HG02852 (cell line): ENCODE measurements at regions not wholly inside any gene's neighbourhood (a gene's known extent, or its start where the extent isn't known, plus 50 kb on each side); places are given as distances from the start of the nearest gene placed in this dataset.

Source experiments
- ATAC-seq: cut with Tn5 transposase; IDR thresholded peaks from one replicate; pipeline ENCODE4 v1.9.1; 2021; ENCODE audit warnings: mild to moderate bottlenecking, moderate library complexity; ENCODE audit not compliant: unreplicated experiment

GRCh38 chr14:50036637-50037036 lies 79.7 kb downstream of the VCPKMT start:
- ATAC-seq: no peak

DNA sequence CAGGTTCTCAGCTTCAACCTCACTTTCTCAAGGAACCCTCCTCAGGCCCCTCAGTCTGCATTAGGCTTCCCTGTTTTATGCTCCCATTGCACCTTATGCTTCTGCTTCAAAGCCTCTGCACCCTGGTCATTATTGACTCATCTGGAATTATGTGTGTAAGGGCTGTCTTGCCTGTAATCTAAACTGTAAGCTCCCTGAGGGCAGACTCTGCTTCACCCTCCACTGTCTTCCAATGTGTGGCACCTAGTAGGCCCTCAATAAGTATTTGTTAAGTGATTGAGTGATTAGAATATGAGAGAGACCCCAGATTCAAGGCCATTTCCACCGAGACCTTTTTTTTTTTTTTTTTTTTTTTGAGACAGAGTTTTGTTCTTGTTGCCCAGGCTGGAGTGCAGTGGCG lies 79.1 kb downstream of the VCPKMT start:
- no peak for ATAC-seq

DNA sequence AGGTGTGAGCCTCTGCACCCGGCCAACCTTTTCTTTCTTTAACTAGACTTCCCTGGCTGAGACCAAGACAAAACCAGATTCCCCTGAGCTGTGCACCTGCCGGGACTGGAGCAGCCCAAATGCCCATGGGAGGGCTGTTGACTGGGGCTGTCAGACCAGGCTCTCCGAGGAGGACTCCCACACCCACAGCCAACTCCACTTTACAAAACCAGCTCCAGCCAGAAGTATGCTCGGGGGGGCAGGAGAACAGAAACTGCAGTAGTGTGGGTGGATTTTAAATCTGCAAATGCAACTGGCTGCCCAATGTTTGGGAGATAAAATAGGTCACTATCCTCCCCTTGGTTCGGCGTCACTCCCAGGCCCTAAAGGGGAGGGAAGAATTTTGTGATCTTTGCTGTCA lies 78.5 kb downstream of the VCPKMT start:
- no peak for ATAC-seq

GRCh38 chr14:50038398-50039119 lies 77.8 kb downstream of the VCPKMT start:
- ATAC-seq: peak; percentile 81

DNA sequence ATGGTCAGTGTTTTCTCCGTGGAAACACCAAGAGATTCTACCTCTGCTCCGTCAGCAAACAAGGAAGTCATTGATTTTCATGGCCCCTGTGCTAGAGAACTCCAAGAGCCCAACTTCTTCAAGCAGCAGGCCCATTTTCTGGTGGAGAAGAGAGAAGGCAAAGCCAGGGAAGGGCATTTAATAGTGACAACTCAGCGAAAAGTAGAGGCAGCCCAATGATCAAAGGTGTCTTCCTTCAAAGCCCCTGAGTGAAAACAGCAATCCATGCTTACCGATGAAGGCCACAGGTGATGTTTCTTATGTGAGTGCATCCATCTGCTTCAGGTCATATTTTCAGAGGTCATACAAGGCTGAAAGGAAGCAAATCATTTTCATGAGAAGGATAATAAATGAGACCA lies 77.3 kb downstream of the VCPKMT start:
- ATAC-seq: no peak

DNA sequence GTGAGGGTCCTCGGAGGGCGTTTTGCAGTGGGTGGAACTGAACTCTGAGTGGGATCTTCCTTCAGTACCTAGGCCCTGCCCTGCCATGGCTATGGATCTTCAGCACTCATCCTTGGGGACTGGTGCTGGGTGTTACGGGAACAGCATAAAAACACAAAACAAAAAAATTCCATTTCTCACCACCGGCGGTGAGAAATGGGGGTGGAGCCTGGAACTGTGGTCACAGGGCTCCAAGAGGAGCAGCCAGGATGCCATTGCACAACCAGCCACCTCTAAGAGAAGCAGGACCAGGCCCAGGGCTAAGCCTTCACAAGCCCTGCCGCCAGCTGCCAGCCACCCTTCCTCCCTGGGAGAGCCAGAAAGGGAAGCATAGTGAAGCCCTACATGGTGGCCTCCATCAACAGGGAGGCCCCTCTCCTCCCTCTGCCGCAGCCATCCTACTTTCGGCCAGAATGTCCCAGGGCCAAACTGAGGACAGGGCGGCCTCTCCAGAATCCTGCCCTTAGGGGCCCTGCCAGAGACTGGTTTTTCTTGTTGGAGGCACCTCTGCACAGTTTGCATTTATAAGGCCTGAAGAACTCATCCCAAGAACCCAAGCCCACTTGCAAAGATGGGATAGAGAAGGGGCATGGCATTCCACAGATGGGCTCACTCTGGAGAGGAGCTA lies 76.5 kb downstream of the VCPKMT start:
- no peak for ATAC-seq

DNA sequence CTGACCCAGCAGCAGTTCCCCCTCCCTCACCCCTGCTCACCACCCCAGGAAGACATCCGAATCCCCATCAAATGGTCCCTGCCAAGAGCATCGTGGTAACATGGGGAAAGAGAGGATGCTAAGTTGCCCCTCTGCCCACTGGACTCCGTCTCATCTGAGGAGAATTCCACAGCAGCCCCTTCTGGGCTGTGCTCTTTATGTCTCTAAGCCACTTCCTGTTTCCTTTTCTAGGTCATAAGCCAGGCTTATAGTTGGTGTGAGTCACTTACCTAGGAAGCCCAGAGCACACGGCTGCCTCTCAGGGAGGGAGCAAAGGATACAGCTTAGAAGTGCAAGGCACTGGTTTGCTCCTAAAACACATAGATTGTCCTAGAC lies 76.0 kb downstream of the VCPKMT start:
- no peak for ATAC-seq

- ATAC-seq: no peak
Observed at GRCh38 chr14:50040895-50041465, 75.4 kb downstream of the VCPKMT start.

GRCh38 chr14:50041980-50042379 lies 74.4 kb downstream of the VCPKMT start:
- ATAC-seq: no peak

DNA sequence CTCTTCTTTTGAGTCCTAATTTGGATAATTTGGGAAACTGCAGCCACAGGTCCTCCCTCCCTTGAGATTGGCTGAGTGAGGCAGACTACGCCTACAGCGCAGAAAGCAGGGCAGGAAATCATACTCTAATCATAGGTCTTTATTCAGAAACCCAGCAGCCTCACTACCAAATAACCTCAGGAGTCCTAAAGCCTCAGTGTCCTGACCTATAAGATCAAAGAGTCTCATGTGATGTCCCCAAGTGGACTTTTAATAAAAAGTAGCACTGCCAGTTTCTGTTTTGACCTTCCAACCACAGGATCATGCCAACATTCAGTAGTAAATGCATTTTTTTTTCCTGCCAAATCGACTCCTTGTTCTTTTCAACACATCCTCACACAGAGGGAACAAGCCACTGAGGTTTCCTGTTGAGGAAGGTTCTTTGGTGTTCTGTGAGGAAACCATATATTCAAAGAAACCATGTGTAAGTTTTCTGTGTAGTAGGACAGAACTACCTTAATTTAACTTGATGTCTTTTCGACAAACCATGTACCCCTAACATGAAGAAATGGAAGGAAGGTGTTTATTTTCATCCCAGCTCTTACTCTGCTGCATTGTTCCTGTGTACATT lies 72.2 kb downstream of the VCPKMT start:
- ATAC-seq: no peak

DNA sequence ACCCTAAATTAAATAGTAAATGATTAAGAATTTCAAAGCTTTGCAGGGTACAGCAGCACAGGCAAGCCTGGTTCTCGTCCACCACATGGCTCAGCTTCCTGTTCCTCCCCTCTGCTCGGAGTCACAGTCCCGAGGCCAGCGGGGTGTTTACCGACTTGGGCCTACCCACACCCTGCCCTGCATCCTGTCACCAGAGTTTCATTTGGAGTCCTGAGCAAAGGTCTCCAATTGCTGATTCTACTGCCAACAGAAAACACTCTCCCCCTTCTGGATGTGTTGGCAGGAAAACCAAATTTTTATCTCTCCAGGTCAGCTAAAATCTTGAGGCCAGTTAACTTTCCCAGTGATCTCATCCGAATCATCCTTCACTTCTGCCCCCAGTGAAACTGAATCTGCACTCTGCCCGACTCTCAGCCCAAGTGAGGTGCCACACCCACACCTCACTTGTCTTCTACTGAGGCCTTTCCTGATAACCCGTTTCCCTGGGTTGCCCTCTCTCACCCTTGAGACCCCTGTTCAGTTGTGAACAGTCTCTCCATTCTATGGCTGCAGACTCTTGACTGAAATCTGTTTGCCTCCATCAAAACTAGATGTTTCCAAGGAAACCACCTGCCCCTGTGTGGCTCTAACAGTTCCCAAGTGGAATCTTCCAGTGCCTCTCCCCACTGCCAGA lies 71.2 kb downstream of the VCPKMT start:
- ATAC-seq: peak; percentile 70

DNA sequence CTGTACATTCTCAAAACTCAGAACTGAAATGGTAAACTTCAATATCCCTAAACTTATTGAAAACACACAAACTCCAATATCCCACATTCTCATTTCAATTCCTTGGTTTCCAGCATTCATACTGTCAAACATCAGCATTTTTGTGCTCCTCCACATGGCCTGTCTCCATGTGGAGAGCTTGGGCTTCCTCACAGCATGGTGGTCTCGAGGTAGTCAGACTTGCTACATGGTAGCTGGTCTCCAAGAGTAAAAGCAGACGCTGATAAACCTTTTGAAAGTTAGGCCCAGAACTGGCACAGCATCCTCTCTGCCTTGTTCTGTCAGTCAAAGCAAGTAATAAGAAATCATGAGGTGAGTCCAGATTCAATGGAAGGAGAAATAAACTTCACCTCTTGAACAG lies 70.5 kb downstream of the VCPKMT start:
- no peak for ATAC-seq

DNA sequence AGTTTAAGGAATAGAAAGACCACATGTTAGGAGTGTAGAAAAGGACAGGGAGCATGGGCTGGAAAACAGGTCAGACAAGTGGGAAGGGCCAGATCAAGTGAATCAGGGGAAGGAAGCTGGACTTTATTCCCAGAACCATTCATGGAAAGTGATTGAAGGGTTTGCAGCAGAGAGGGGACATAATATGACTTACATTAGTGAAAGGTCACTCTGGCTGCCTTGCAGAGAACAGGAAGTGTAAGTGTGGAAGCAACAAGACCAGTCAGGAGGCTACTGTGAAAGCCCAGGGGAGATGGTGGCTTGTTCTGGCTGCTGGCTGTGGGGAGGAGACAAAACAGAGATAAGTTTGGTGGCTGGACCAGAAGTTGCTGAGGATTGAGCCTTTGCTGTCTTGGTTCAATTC lies 69.1 kb downstream of the VCPKMT start:
- peak; percentile 61 for ATAC-seq

- ATAC-seq: no peak
Observed at GRCh38 chr14:50049093-50049492, 67.3 kb downstream of the VCPKMT start.

DNA sequence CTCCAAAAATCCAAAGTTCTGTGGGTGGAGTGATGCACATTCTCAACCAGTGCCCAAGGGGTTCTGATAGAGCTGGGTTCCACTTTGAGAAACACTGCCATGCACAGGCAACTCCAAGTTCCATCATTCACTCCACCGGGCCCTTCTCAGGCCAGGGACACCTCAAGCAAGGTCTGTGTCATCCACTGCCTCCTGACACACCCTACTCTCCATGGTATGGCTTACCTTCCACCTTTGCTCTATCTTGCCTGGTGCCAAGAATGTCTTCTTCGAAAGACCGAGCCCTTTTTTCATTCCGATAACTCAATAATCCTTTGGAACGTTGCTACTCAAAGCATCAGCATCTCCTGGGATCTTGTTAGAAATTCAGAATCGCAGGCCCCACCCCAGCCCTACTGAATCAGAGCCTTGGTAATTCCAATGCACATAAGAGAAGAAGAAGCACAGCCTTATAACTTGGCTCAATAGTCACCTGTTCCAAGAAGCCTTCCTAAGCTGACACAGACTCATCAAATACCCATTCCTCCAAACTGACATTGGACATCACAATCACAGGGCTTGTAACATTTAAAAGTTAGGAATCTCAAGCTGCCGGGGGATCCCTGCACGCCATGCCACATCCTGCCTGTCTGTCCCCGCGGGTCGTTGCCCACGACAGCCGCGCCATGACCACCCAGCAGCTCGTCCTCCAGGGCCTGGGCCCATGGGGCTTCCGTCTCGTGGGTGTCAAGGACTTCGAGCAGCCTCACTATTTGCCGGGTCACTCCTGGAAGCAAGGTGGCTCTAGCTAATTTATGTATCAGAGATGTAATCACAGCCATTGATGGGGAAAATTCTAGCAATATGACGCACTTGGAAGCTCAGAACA lies 66.4 kb downstream of the VCPKMT start:
- ATAC-seq: no peak

GRCh38 chr14:50051106-50051505 lies 65.3 kb downstream of the VCPKMT start:
- no peak for ATAC-seq

- no peak for ATAC-seq
Observed at GRCh38 chr14:50051706-50052105, 64.7 kb downstream of the VCPKMT start.

GRCh38 chr14:50052517-50052916 lies 63.9 kb downstream of the VCPKMT start:
- no peak for ATAC-seq

DNA sequence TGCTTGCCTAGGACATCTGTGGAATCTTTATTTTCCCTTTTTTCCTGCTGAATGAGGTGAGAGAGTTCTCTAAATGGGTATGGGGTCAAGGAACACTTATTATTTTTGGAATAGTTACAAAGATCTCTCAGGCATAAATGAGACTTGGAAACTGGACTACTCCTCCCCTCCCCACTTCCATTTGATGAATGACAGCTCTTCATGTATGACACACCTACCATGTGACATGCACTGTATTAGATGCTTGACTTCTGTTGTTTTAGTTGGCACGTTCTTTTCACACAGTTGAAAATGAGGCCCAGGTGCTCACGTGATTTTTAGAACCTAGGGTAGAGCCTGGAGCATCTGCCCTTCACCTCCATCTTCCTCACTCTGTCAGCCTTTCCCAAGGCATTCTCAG lies 62.4 kb downstream of the VCPKMT start:
- ATAC-seq: no peak

- ATAC-seq: no peak
Observed at GRCh38 chr14:50055461-50056228, 60.7 kb downstream of the VCPKMT start.
